BLaER1 treated with 17β-estradiol and CSF1 and Interleukin-3, amounts not matched to agents 10 nM and 100 nM (cell line): ENCODE measurements at regions not wholly inside any gene's neighbourhood (a gene's known extent, or its start where the extent isn't known, plus 50 kb on each side); places are given as distances from the start of the nearest gene placed in this dataset.

Experiments
- H3K27ac ChIP-seq, 11 experiments: shearing (Covaris generic); formaldehyde crosslinking; 2 replicates each; pipeline ENCODE4 v1.8.1; 2022
- H3K27me3 ChIP-seq, 11 experiments: shearing (Covaris generic); formaldehyde crosslinking; 2 replicates each; pipeline ENCODE4 v1.8.1; 2022
- H3K36me3 ChIP-seq, 11 experiments: shearing (Covaris generic); formaldehyde crosslinking; 2 replicates each; pipeline ENCODE4 v1.8.1; 2022
- H3K4me1 ChIP-seq, 10 experiments: shearing (Covaris generic); formaldehyde crosslinking; 2 replicates each; pipeline ENCODE4 v1.8.1; 2022
- H3K4me2 ChIP-seq, 11 experiments: shearing (Covaris generic); formaldehyde crosslinking; 2 replicates each; pipeline ENCODE4 v1.8.1; 2022
- H3K4me3 ChIP-seq, 10 experiments: shearing (Covaris generic); formaldehyde crosslinking; 2 replicates each; pipeline ENCODE4 v1.8.1; 2022
- H3K9ac ChIP-seq, 11 experiments: shearing (Covaris generic); formaldehyde crosslinking; 2 replicates each; pipeline ENCODE4 v1.8.1; 2022
- H3K9me3 ChIP-seq, 11 experiments: shearing (Covaris generic); formaldehyde crosslinking; replicated peaks in 1 of 11; 2 replicates each; pipeline ENCODE4 v1.8.1; 2022
- H4K20me1 ChIP-seq, 11 experiments: shearing (Covaris generic); formaldehyde crosslinking; 2 replicates each; pipeline ENCODE4 v1.8.1; 2022
- Cebpa-rat ChIP-seq, 11 experiments: shearing (Covaris generic); IDR thresholded peaks; 2 replicates each; pipeline ENCODE4 v1.8.1; 2022

GRCh38 chr6:14487625-14488024 lies 370.1 kb downstream of the CD83 start:
- TF ChIP-seq Cebpa-rat (IDR thresholded peaks at IDR 0.05) = no peak
- Histone ChIP-seq H3K9ac (no peak overlapping the region), H3K4me2 (no peak overlapping the region), H3K27ac (no peak overlapping the region), H3K4me1 (no peaks in the 10 kb centered on the region; a peak in 1 of 20 replicates), H3K4me3 (peak overlapping the region in 2 of 10 experiments; percentile 15 to 28; a peak in 2 of 20 replicates), H3K36me3 (peaks cover 0 to 16% (median 0%) of the 10 kb centered on the region in 11 experiments; a peak in 6 of 22 replicates), H4K20me1 (no peaks in the 10 kb centered on the region), H3K9me3 (peaks cover 23 to 34% (median 31%) of the 10 kb centered on the region in 11 experiments), H3K27me3 (no peaks in the 10 kb centered on the region)

DNA sequence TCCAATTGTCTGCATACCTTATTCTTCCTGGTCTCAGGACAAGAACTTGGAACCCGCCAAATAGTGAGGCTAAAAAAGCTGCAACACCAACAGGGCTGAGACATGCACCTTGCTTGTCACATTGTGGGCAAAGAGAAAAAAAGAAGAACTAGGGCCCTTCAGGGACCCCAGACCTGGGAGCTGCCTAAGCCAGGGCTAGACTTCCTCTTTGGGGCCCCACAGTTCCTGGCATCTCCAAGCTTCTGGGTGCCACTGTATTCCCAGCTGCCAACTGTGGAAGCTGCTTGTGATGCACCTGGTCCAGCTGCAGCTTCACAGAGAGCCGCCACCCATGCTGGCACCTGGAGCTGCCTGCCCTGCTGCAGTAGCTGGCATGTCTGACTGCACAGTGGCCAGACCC lies 370.6 kb downstream of the CD83 start:
- Histone ChIP-seq H3K27me3 (no peaks in the 10 kb centered on the region), H3K4me3 (no peak overlapping the region), H3K9ac (no peak overlapping the region), H3K4me1 (no peaks in the 10 kb centered on the region; a peak in 1 of 20 replicates), H3K36me3 (peaks cover 0 to 16% (median 0%) of the 10 kb centered on the region in 11 experiments; a peak in 6 of 22 replicates), H4K20me1 (no peaks in the 10 kb centered on the region), H3K27ac (no peak overlapping the region), H3K9me3 (peaks cover 23 to 34% (median 31%) of the 10 kb centered on the region in 11 experiments), H3K4me2 (no peak overlapping the region)
- TF ChIP-seq Cebpa-rat (IDR thresholded peaks at IDR 0.05) = no peak

DNA sequence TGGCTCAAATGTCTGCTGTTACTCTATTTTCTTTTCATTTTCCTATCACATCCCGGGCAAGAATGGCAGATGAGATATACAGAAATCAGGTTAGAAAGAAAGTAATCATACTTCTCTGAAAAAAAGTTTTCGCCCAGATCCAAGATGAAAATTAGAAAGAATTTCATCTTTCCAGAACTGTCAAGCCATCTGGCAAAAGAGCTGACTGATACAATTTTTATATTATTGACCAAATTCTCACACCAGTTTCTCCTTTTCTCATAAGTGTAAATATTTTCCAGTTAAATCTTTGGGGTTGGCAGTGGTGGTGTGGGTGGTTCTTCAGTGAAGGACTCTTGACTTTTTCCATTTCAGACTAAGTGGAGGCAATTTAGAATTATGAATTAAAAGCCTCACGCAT lies 371.9 kb downstream of the CD83 start:
- Histone ChIP-seq H3K4me2 (no peak overlapping the region), H3K4me1 (no peaks in the 10 kb centered on the region; a peak in 1 of 20 replicates), H4K20me1 (no peaks in the 10 kb centered on the region), H3K9ac (no peak overlapping the region), H3K27ac (no peak overlapping the region), H3K4me3 (no peak overlapping the region), H3K9me3 (peaks cover 23 to 34% (median 31%) of the 10 kb centered on the region in 11 experiments), H3K27me3 (no peaks in the 10 kb centered on the region), H3K36me3 (peaks cover 0 to 16% (median 0%) of the 10 kb centered on the region in 11 experiments; a peak in 6 of 22 replicates)
- no peak for TF ChIP-seq Cebpa-rat (IDR thresholded peaks at IDR 0.05)

DNA sequence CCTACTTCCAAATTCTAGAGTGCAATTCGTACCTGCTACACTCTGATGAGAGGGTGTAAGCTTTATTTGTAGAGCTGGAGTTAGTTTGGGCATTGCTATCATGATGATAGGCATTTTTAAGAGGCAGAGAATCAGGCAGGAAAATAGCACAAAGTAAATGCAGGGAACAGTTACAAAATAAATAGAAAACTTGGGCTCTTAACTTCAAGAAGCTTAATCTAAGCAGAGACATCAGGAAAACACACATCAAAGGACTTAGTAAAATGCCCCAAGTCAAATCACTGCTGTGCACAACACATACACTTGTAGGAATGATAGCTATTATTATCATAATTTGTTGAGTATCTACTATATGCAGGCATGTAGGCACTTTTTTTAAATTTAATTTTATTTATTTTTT lies 381.2 kb downstream of the CD83 start:
- H3K27ac ChIP-seq = no peak overlapping the region
- H3K27me3 ChIP-seq = no peaks in the 10 kb centered on the region
- H3K4me3 ChIP-seq = no peak overlapping the region
- no peaks in the 10 kb centered on the region for H3K36me3 ChIP-seq
- no peak overlapping the region for H3K4me2 ChIP-seq
- H4K20me1 ChIP-seq = no peaks in the 10 kb centered on the region
- H3K9me3 ChIP-seq = peaks cover 15 to 50% (median 29%) of the 10 kb centered on the region in 11 experiments; a peak in 20 of 22 replicates
- TF ChIP-seq Cebpa-rat (IDR thresholded peaks at IDR 0.05) = no peak
- H3K4me1 ChIP-seq = 0 out of 20 replicates have a peak, but pooled peaks cover 0 to 3% (median 0%) of the 10 kb centered on the region in 10 experiments
- no peak overlapping the region for H3K9ac ChIP-seq

DNA sequence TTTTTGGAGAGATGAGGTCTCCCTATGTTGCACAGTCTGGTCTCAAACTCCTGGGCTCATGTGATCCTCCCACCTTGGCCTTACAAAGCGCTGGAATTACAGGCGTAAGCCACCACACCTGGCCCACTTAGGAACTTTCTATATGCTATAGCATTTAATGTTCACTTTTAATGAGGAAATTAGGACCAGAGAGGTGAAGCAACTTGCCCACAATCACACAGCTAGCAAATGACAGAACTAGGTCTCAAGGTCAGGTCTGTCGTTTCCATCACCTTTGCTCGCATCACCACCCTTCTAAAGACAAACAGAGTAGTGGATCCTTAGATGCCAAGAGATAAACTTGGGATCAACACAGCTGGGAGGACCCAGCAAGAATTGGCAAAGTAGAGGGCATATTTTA lies 381.7 kb downstream of the CD83 start:
- no peaks in the 10 kb centered on the region for H3K27me3 ChIP-seq
- H3K4me1 ChIP-seq = 0 out of 20 replicates have a peak, but pooled peaks cover 0 to 3% (median 0%) of the 10 kb centered on the region in 10 experiments
- no peaks in the 10 kb centered on the region for H4K20me1 ChIP-seq
- no peaks in the 10 kb centered on the region for H3K36me3 ChIP-seq
- no peak overlapping the region for H3K4me2 ChIP-seq
- no peak for TF ChIP-seq Cebpa-rat (IDR thresholded peaks at IDR 0.05)
- no peak overlapping the region for H3K4me3 ChIP-seq
- H3K27ac ChIP-seq = no peak overlapping the region
- H3K9ac ChIP-seq = no peak overlapping the region
- H3K9me3 ChIP-seq = peaks cover 15 to 50% (median 29%) of the 10 kb centered on the region in 11 experiments; a peak in 20 of 22 replicates

GRCh38 chr6:14499841-14500240 lies 382.3 kb downstream of the CD83 start:
- Histone ChIP-seq H3K9me3 (peaks cover 15 to 50% (median 29%) of the 10 kb centered on the region in 11 experiments; a peak in 20 of 22 replicates), H3K4me3 (no peak overlapping the region), H3K4me1 (0 out of 20 replicates have a peak, but pooled peaks cover 0 to 3% (median 0%) of the 10 kb centered on the region in 10 experiments), H4K20me1 (no peaks in the 10 kb centered on the region), H3K4me2 (no peak overlapping the region), H3K9ac (no peak overlapping the region), H3K27ac (no peak overlapping the region), H3K36me3 (no peaks in the 10 kb centered on the region), H3K27me3 (no peaks in the 10 kb centered on the region)
- no peak for TF ChIP-seq Cebpa-rat (IDR thresholded peaks at IDR 0.05)

DNA sequence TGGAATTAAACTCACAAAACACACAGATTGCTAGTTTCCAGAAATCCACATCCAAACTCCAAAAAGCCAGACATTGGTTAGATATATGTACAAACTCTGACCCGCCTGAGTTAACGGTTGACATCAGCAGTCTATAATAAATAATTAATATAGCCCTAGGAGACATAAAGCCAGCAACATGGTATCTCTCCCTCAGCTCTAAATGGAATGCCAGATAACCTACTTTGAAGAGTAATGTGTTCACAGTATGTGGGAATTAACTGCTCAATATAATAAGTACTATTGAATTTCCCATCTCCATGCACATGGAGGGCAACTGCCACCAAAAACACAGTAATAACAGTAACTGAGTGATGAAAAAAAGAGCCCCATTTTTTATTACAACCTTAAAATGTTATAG lies 383.2 kb downstream of the CD83 start:
- Histone ChIP-seq H3K9me3 (peaks cover 14 to 48% (median 27%) of the 10 kb centered on the region in 11 experiments; a peak in 20 of 22 replicates), H3K9ac (no peak overlapping the region), H3K4me2 (no peak overlapping the region), H3K4me3 (no peak overlapping the region), H4K20me1 (no peaks in the 10 kb centered on the region), H3K27ac (no peak overlapping the region), H3K36me3 (no peaks in the 10 kb centered on the region), H3K27me3 (no peaks in the 10 kb centered on the region), H3K4me1 (peaks cover 0 to 7% (median 0%) of the 10 kb centered on the region in 10 experiments; a peak in 3 of 20 replicates)
- TF ChIP-seq Cebpa-rat (IDR thresholded peaks at IDR 0.05) = no peak

GRCh38 chr6:14501240-14501639 lies 383.7 kb downstream of the CD83 start:
- TF ChIP-seq Cebpa-rat (IDR thresholded peaks at IDR 0.05) = no peak

DNA sequence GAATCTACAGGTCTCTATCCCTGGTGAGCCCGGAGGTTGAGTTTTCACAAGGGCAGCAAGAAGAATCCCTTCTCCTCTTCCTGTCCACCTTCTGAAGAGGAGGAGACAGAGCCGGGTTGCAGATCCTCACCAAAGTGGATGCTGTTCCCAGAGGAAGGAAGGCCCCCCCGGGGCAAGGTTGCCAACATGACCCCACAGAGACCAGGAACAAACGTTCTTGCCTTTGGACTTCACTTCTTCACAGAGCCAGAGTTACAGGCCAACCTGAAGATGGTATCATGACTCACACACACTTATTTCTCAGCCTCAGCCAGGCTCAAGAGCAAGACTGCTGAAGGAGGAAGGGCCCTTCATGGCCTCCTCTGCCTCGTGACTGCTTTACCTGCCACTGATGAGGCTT lies 384.3 kb downstream of the CD83 start:
- no peaks in the 10 kb centered on the region for H3K27me3 ChIP-seq
- H3K4me2 ChIP-seq = no peak overlapping the region
- no peak overlapping the region for H3K4me3 ChIP-seq

More at GRCh38 chr6:14501240-14501639, 383.7 kb downstream of the CD83 start:
- Histone ChIP-seq H3K27ac (no peak overlapping the region), H4K20me1 (no peaks in the 10 kb centered on the region), H3K36me3 (no peaks in the 10 kb centered on the region), H3K4me2 (no peak overlapping the region), H3K27me3 (no peaks in the 10 kb centered on the region), H3K9ac (no peak overlapping the region), H3K4me1 (peaks cover 0 to 7% (median 0%) of the 10 kb centered on the region in 10 experiments; a peak in 3 of 20 replicates), H3K4me3 (no peak overlapping the region), H3K9me3 (peaks cover 10 to 43% (median 23%) of the 10 kb centered on the region in 11 experiments; a peak in 20 of 22 replicates)

DNA sequence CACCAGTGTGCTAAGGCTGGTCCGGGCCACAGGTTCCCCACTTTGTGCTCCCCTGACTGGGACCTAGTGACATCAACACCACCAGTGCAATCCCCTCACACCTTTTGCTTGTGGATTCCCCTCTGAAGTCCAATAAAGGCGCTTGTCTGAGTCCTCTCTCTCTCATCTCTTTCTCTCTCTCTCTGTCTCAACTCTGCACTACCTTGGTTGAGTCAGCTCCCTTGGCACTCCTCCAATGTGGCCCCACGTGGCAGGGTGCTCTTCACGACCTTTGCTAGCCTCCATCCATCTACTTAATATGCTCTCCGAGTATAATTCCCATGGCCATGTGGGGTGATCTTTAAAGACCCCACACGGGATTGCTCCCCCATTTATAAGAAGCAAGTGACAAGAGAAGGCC lies 385.0 kb downstream of the CD83 start:
- Histone ChIP-seq H3K36me3 (no peaks in the 10 kb centered on the region), H3K4me1 (peaks cover 0 to 7% (median 0%) of the 10 kb centered on the region in 10 experiments; a peak in 3 of 20 replicates), H3K27ac (no peak overlapping the region), H3K9ac (no peak overlapping the region), H3K9me3 (peaks cover 0 to 33% (median 13%) of the 10 kb centered on the region in 11 experiments; a peak in 11 of 22 replicates), H3K27me3 (no peaks in the 10 kb centered on the region), H3K4me3 (no peak overlapping the region), H4K20me1 (no peaks in the 10 kb centered on the region), H3K4me2 (no peak overlapping the region)
- TF ChIP-seq Cebpa-rat (IDR thresholded peaks at IDR 0.05) = no peak

More for the DNA sequence above, 384.3 kb downstream of the CD83 start:
- H3K9ac ChIP-seq = no peak overlapping the region
- no peak for TF ChIP-seq Cebpa-rat (IDR thresholded peaks at IDR 0.05)
- no peaks in the 10 kb centered on the region for H4K20me1 ChIP-seq
- peaks cover 0 to 7% (median 0%) of the 10 kb centered on the region in 10 experiments; a peak in 3 of 20 replicates for H3K4me1 ChIP-seq
- H3K9me3 ChIP-seq = peaks cover 3 to 37% (median 16%) of the 10 kb centered on the region in 11 experiments; a peak in 19 of 22 replicates
- no peaks in the 10 kb centered on the region for H3K36me3 ChIP-seq
- no peak overlapping the region for H3K27ac ChIP-seq
